ENCODE measurements at regions not wholly inside any gene's neighbourhood (a gene's known extent, or its start where the extent isn't known, plus 50 kb on each side); places are given as distances from the start of the nearest gene placed in this dataset.
"Not testable (repeated sequence)": the region's sequence is repeated elsewhere in the genome, so short reads cannot be mapped to it uniquely, and the experiment has no call there.

- not testable (repeated sequence) for DNase-seq
Observed at GRCh38 chr22:16090991-16091390, 401.2 kb downstream of the POTEH start.

GRCh38 chr22:16105121-16105520, 415.3 kb downstream of the POTEH start:
- not testable (repeated sequence) for DNase-seq

- DNase-seq, result not testable (repeated sequence)
Observed at GRCh38 chr22:16131456-16131855, 441.6 kb downstream of the POTEH start.

GRCh38 chr22:16131918-16132317, 442.1 kb downstream of the POTEH start:
- DNase-seq, result no peak

- not testable (repeated sequence) for DNase-seq
Observed at GRCh38 chr22:16132598-16132997, 442.8 kb downstream of the POTEH start.

GRCh38 chr22:16146101-16146500, 446.5 kb downstream of the CCT8L2 start:
- not testable (repeated sequence) for DNase-seq

GRCh38 chr22:16146916-16147315, 445.7 kb downstream of the CCT8L2 start:
- DNase-seq, result peak in 18 of 56 donors; percentile 0 to 59 (median 4)

- DNase-seq, result peak in 1 of 56 donors; percentile 1
Observed at GRCh38 chr22:16177287-16177686, 415.3 kb downstream of the CCT8L2 start.

GRCh38 chr22:16183864-16184263, 408.7 kb downstream of the CCT8L2 start:
- not testable (repeated sequence) for DNase-seq
